GM12878 (cell line): ENCODE measurements at regions not wholly inside any gene's neighbourhood (a gene's known extent, or its start where the extent isn't known, plus 50 kb on each side); places are given as distances from the start of the nearest gene placed in this dataset.

Experiments used
- ATAC-seq: fragments of 200-7000 bp; cut with Tn5 transposase; 3 replicates; pipeline ENCODE4 v1.9.1; 2020; ENCODE audit warnings: mild to moderate bottlenecking, moderate library complexity
- BruUV-seq: library from RNA; stranded (reverse); fragments of 400-500 nt; replicated peaks from 2 replicates; lab custom pipeline; 2021; lab: Mats Ljungman, UMichigan
- CTCF ChIA-PET: fragments of 300-600 bp; sonication (Branson Sonifier 250); formaldehyde crosslinking; extraction: SDS; loops from one replicate; lab custom pipeline; 2021; ENCODE audit warnings: inconsistent platforms; lab: Yijun Ruan, JAX
- POLR2A ChIA-PET: fragments of 350-600 bp; formaldehyde crosslinking; extraction: SDS; loops from one replicate; lab custom pipeline; 2021; ENCODE audit warnings: inconsistent platforms; lab: Charles Lee
- RAD21 ChIA-PET: fragments of 300-600 bp; sonication (Branson Sonifier 250); formaldehyde crosslinking; loops from one replicate; lab custom pipeline; 2023; ENCODE audit warnings: antibody characterized with exemption; ENCODE audit not compliant: unreplicated experiment; lab: Charles Lee
- SMC1A ChIA-PET: fragments of 300-600 bp; sonication (Branson Sonifier 250); formaldehyde crosslinking; loops from one replicate; lab custom pipeline; 2023; ENCODE audit not compliant: unreplicated experiment, uncharacterized antibody; lab: Charles Lee
- DNase-seq: peaks from one replicate; pipeline ENCODE4 v3.0.0-alpha.2; 2011; ENCODE audit warnings: low read depth, low spot score
- FAIRE-seq: peaks from 3 replicates; lab custom pipeline; 2011; peaks lifted over from hg19 to GRCh38; lab: Jason Lieb, UNC
- H2AFZ ChIP-seq: 2 replicates; pipeline ENCODE4 v1.6.0; 2011; ENCODE audit warnings: low read depth, low read length, control low read depth; ENCODE audit not compliant: control insufficient read depth
- H3K27ac ChIP-seq: 2 replicates; pipeline ENCODE4 v1.5.1; 2011; ENCODE audit warnings: control low read depth; ENCODE audit not compliant: control insufficient read depth, insufficient read depth
- H3K27me3 ChIP-seq, 2 experiments: replicated peaks in 1 of 2; 2 replicates each; pipeline versions ENCODE4 v1.6.0 to v1.6.1; 2011; ENCODE audit warnings: low read length in 1 of 2; ENCODE audit not compliant: control insufficient read depth in 2 of 2, insufficient read depth in 2 of 2
- H3K36me3 ChIP-seq, 2 experiments: 2 replicates each; pipeline ENCODE4 v1.5.1; 2011; ENCODE audit warnings: low read length in 1 of 2; ENCODE audit not compliant: control insufficient read depth in 2 of 2, insufficient read depth in 2 of 2
- H3K4me1 ChIP-seq: 2 replicates; pipeline ENCODE4 v1.6.1; 2011; ENCODE audit warnings: mild to moderate bottlenecking, low read length, moderate library complexity, mixed read lengths; ENCODE audit not compliant: control insufficient read depth, insufficient read depth
- H3K4me2 ChIP-seq: 2 replicates; pipeline ENCODE4 v1.6.0; 2011; ENCODE audit warnings: control low read depth; ENCODE audit not compliant: control insufficient read depth, insufficient read depth
- H3K4me3 ChIP-seq: fragments of 200-600 bp; sonication (generic); 2 replicates; pipeline ENCODE4 v1.5.1; 2016
- H3K79me2 ChIP-seq: 2 replicates; pipeline ENCODE4 v1.6.0; 2011; ENCODE audit warnings: low read length; ENCODE audit not compliant: control insufficient read depth, insufficient read depth
- H3K9ac ChIP-seq: 2 replicates; pipeline ENCODE4 v1.8.0; 2011; ENCODE audit warnings: low read length, control low read depth, mixed read lengths; ENCODE audit not compliant: control insufficient read depth, insufficient read depth
- H3K9me3 ChIP-seq: replicated peaks from 3 replicates; pipeline ENCODE4 v1.5.1; 2011; ENCODE audit warnings: mild to moderate bottlenecking, low read length; ENCODE audit not compliant: control insufficient read depth, insufficient read depth
- H4K20me1 ChIP-seq: 2 replicates; pipeline ENCODE4 v1.6.0; 2011; ENCODE audit not compliant: control insufficient read depth, insufficient read depth
- ATF3 ChIP-seq: IDR thresholded peaks from 2 replicates; pipeline ENCODE4 v1.6.1; 2011; ENCODE audit warnings: low read depth, mild to moderate bottlenecking, low read length, moderate library complexity, borderline replicate concordance; ENCODE audit errors: extremely low read depth
- BMI1 ChIP-seq: fragments of 450-650 bp; IDR thresholded peaks from 2 replicates; pipeline ENCODE4 v1.6.1; 2016; ENCODE audit warnings: mild to moderate bottlenecking, moderate library complexity, borderline replicate concordance
- CHD2 ChIP-seq: IDR thresholded peaks from 2 replicates; pipeline ENCODE4 v1.6.1; 2011; ENCODE audit warnings: low read depth, low read length, improper control_type of control experiment, borderline replicate concordance
- CREB1 ChIP-seq: IDR thresholded peaks from 2 replicates; pipeline ENCODE4 v1.6.1; 2012; ENCODE audit warnings: low read depth, mild to moderate bottlenecking, inconsistent platforms
- NFYB ChIP-seq: IDR thresholded peaks from 2 replicates; pipeline ENCODE4 v1.6.1; 2011; ENCODE audit warnings: low read depth, mild to moderate bottlenecking, low read length, improper control_type of control experiment, moderate library complexity; ENCODE audit not compliant: insufficient read depth
- SMAD5 ChIP-seq: IDR thresholded peaks from 2 replicates; pipeline ENCODE4 v1.6.1; 2016; ENCODE audit warnings: antibody characterized with exemption, low read depth
- TBL1XR1 ChIP-seq: IDR thresholded peaks from 2 replicates; pipeline ENCODE4 v1.6.1; 2012; ENCODE audit warnings: low read depth, low read length, improper control_type of control experiment
- TCF12 ChIP-seq: IDR thresholded peaks from 2 replicates; pipeline ENCODE4 v1.6.1; 2011; ENCODE audit warnings: low read depth, mild to moderate bottlenecking, low read length
- TCF7 ChIP-seq: IDR thresholded peaks from 2 replicates; pipeline ENCODE4 v1.6.1; 2014; ENCODE audit warnings: antibody characterized with exemption, borderline replicate concordance
- YY1 ChIP-seq: IDR thresholded peaks from 2 replicates; pipeline ENCODE4 v1.6.1; 2011; ENCODE audit warnings: low read depth, mild to moderate bottlenecking, low read length
- ZNF384 ChIP-seq: IDR thresholded peaks from 2 replicates; pipeline ENCODE4 v1.6.1; 2012; ENCODE audit warnings: low read depth, mild to moderate bottlenecking, low read length, improper control_type of control experiment, borderline replicate concordance
- WGBS: methylation state at CpG from one replicate; pipeline ENCODE4 v1.1.6; 2016; ENCODE audit warnings: low lambda C conversion rate; ENCODE audit not compliant: insufficient replicate concordance, insufficient coverage; ENCODE audit errors: missing lambda C conversion rate; 5-methylcytosine and 5-hydroxymethylcytosine counted together
- in situ Hi-C: fragments of 300-500 bp; cut with MboI; formaldehyde crosslinking; loops from 9 replicates; pipeline ENCODE4 v1.14.3; 2018; ENCODE audit warnings: mixed read lengths
- intact Hi-C: fragments of 100-400 bp; cut with micrococcal nuclease; formaldehyde crosslinking; loops from one replicate; pipeline ENCODE4 v1.14.2; 2022; ENCODE audit not compliant: unreplicated experiment
- TF ChIP-seq, protein P1 (sequence below): fragments of 450-650 bp; formaldehyde crosslinking; IDR thresholded peaks from 2 replicates; pipeline ENCODE4 v1.4.0; 2020; ENCODE audit warnings: mild to moderate bottlenecking, moderate library complexity

GRCh38 chr16:47852991-47853390, 302.8 kb downstream of the ABCC12 start:
- ChIA-PET CTCF (no interaction called here), SMC1A (no interaction called here), POLR2A (no interaction called here), RAD21 (no interaction called here)
- H3K27me3 ChIP-seq, result no peaks in the 10 kb centered on the region
- intact Hi-C loops, result no loop called here
- no TSS peak for BruUV-seq
- ATAC-seq, result no peak
- no peak overlapping the region for H3K4me3 ChIP-seq
- H3K36me3 ChIP-seq, result no peaks in the 10 kb centered on the region
- no peaks in the 10 kb centered on the region for H3K4me1 ChIP-seq
- H3K79me2 ChIP-seq, result no peaks in the 10 kb centered on the region
- H2AFZ ChIP-seq, result no peak overlapping the region
- no peaks in the 10 kb centered on the region for H4K20me1 ChIP-seq
- no peak for DNase-seq
- in situ Hi-C loops, result no loop called here
- H3K9me3 ChIP-seq, result no peaks in the 10 kb centered on the region
- TF ChIP-seq TBL1XR1 (no peak), YY1 (no peak), CREB1 (no peak), BMI1 (no peak), ZNF384 (no peak), CHD2 (no peak), SMAD5 (no peak), TCF12 (no peak), ATF3 (no peak), NFYB (no peak), TCF7 (no peak)
- TF ChIP-seq, protein P1, sequence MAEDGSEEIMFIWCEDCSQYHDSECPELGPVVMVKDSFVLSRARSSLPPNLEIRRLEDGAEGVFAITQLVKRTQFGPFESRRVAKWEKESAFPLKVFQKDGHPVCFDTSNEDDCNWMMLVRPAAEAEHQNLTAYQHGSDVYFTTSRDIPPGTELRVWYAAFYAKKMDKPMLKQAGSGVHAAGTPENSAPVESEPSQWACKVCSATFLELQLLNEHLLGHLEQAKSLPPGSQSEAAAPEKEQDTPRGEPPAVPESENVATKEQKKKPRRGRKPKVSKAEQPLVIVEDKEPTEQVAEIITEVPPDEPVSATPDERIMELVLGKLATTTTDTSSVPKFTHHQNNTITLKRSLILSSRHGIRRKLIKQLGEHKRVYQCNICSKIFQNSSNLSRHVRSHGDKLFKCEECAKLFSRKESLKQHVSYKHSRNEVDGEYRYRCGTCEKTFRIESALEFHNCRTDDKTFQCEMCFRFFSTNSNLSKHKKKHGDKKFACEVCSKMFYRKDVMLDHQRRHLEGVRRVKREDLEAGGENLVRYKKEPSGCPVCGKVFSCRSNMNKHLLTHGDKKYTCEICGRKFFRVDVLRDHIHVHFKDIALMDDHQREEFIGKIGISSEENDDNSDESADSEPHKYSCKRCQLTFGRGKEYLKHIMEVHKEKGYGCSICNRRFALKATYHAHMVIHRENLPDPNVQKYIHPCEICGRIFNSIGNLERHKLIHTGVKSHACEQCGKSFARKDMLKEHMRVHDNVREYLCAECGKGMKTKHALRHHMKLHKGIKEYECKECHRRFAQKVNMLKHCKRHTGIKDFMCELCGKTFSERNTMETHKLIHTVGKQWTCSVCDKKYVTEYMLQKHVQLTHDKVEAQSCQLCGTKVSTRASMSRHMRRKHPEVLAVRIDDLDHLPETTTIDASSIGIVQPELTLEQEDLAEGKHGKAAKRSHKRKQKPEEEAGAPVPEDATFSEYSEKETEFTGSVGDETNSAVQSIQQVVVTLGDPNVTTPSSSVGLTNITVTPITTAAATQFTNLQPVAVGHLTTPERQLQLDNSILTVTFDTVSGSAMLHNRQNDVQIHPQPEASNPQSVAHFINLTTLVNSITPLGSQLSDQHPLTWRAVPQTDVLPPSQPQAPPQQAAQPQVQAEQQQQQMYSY (CRISPR knock-in tag), result no peak
- H3K27ac ChIP-seq, result no peak overlapping the region
- H3K9ac ChIP-seq, result no peak overlapping the region
- FAIRE-seq, result no peak
- 42% methylated on average over 6 of the region's 6 CpGs for WGBS
- no peak overlapping the region for H3K4me2 ChIP-seq
